AG08395 (cell line): ENCODE measurements at regions not wholly inside any gene's neighbourhood (a gene's known extent, or its start where the extent isn't known, plus 50 kb on each side); places are given as distances from the start of the nearest gene placed in this dataset.
A peak's percentile ranks its signal among the peaks of the same experiment; 100 is the strongest.
"Not testable (repeated sequence)": the region's sequence is repeated elsewhere in the genome, so short reads cannot be mapped to it uniquely, and the experiment has no call there.

Experiments used
- DNase-seq: peaks from one replicate; pipeline ENCODE4 v3.0.0; 2012; ENCODE audit warnings: mixed read lengths, low spot score

GRCh38 chrX:96430756-96431455 lies 253.7 kb upstream of the DIAPH2 start:
- no peak for DNase-seq

GRCh38 chrX:96432647-96433046 lies 252.0 kb upstream of the DIAPH2 start:
- peak; percentile 5 for DNase-seq

GRCh38 chrX:96433409-96434077 lies 251.1 kb upstream of the DIAPH2 start:
- DNase-seq: no peak

GRCh38 chrX:96435378-96436035 lies 249.1 kb upstream of the DIAPH2 start:
- DNase-seq: peak; percentile 6

GRCh38 chrX:96436105-96436504 lies 248.5 kb upstream of the DIAPH2 start:
- peak; percentile 56 for DNase-seq

GRCh38 chrX:96438803-96439202 lies 245.8 kb upstream of the DIAPH2 start:
- DNase-seq: no peak

GRCh38 chrX:96440941-96441340 lies 243.7 kb upstream of the DIAPH2 start:
- no peak for DNase-seq

GRCh38 chrX:96445531-96446065 lies 239.0 kb upstream of the DIAPH2 start:
- DNase-seq: no peak

GRCh38 chrX:96446524-96446923 lies 238.1 kb upstream of the DIAPH2 start:
- no peak for DNase-seq

- DNase-seq: no peak
Measured at GRCh38 chrX:96447161-96447560, 237.5 kb upstream of the DIAPH2 start.

GRCh38 chrX:96449191-96449590 lies 235.5 kb upstream of the DIAPH2 start:
- DNase-seq: no peak

- DNase-seq: no peak
Measured at GRCh38 chrX:96449896-96450295, 234.7 kb upstream of the DIAPH2 start.

- DNase-seq: no peak
Measured at GRCh38 chrX:96453139-96453538, 231.5 kb upstream of the DIAPH2 start.

GRCh38 chrX:96455078-96455477 lies 229.6 kb upstream of the DIAPH2 start:
- no peak for DNase-seq

GRCh38 chrX:96464880-96465558 lies 219.6 kb upstream of the DIAPH2 start:
- DNase-seq: no peak

GRCh38 chrX:96474029-96474740 lies 210.5 kb upstream of the DIAPH2 start:
- DNase-seq: no peak

GRCh38 chrX:96474741-96475125 lies 209.9 kb upstream of the DIAPH2 start:
- no peak for DNase-seq

- peak; percentile 5 for DNase-seq
Measured at GRCh38 chrX:96480081-96480480, 204.6 kb upstream of the DIAPH2 start.

GRCh38 chrX:96481831-96482230 lies 202.8 kb upstream of the DIAPH2 start:
- DNase-seq: no peak

- no peak for DNase-seq
Measured at GRCh38 chrX:96483647-96484160, 200.9 kb upstream of the DIAPH2 start.

- DNase-seq: not testable (repeated sequence)
Measured at GRCh38 chrX:96486687-96487086, 198.0 kb upstream of the DIAPH2 start.

- DNase-seq: no peak
Measured at GRCh38 chrX:96502507-96502906, 182.1 kb upstream of the DIAPH2 start.
